ENCODE measurements at regions not wholly inside any gene's neighbourhood (a gene's known extent, or its start where the extent isn't known, plus 50 kb on each side); places are given as distances from the start of the nearest gene placed in this dataset.

GRCh38 chr13:99896369-99897075, 75.0 kb downstream of the ZIC5 start:
- TF ChIP-seq CTCF (conservative IDR thresholded peaks at IDR 0.05) = no peak
- no peak for TF ChIP-seq ZFX (IDR thresholded peaks at IDR 0.05)

GRCh38 chr13:99895444-99896368, 75.9 kb downstream of the ZIC5 start:
- no peak for TF ChIP-seq CTCF (conservative IDR thresholded peaks at IDR 0.05)
- TF ChIP-seq ZFX (IDR thresholded peaks at IDR 0.05) = no peak
- no peak overlapping the region for H3K27ac ChIP-seq

More at GRCh38 chr13:99896369-99897075, 75.0 kb downstream of the ZIC5 start:
- no peak overlapping the region for H3K27ac ChIP-seq

GRCh38 chr13:99894840-99895443, 76.6 kb downstream of the ZIC5 start:
- TF ChIP-seq ZFX (IDR thresholded peaks at IDR 0.05) (no peak), CTCF (conservative IDR thresholded peaks at IDR 0.05) (no peak)
- H3K27ac ChIP-seq = no peak overlapping the region

GRCh38 chr13:99894105-99894839, 77.3 kb downstream of the ZIC5 start:
- TF ChIP-seq ZFX (IDR thresholded peaks at IDR 0.05) = no peak
- no peak for TF ChIP-seq CTCF (conservative IDR thresholded peaks at IDR 0.05)

GRCh38 chr13:99893567-99893966, 78.0 kb downstream of the ZIC5 start:
- no peak for TF ChIP-seq CTCF (conservative IDR thresholded peaks at IDR 0.05)
- no peak for TF ChIP-seq ZFX (IDR thresholded peaks at IDR 0.05)
- no peak overlapping the region for H3K27ac ChIP-seq

More at GRCh38 chr13:99894105-99894839, 77.3 kb downstream of the ZIC5 start:
- no peak overlapping the region for H3K27ac ChIP-seq

- H3K27ac ChIP-seq = no peak overlapping the region
- TF ChIP-seq CTCF (conservative IDR thresholded peaks at IDR 0.05) (no peak), ZFX (IDR thresholded peaks at IDR 0.05) (no peak)
These were observed 78.6 kb downstream of the ZIC5 start for GRCh38 chr13:99892866-99893504.

Measured in C4-2B (cell line).